GM23338 (cell line): ENCODE measurements at regions not wholly inside any gene's neighbourhood (a gene's known extent, or its start where the extent isn't known, plus 50 kb on each side); places are given as distances from the start of the nearest gene placed in this dataset.
"Not testable (repeated sequence)": the region's sequence is repeated elsewhere in the genome, so short reads cannot be mapped to it uniquely, and the experiment has no call there.

Experiments used
- CTCF ChIP-seq, 2 experiments: fragments of 200-600 bp in 1 of 2; sonication (generic) in 1 of 2; conservative IDR thresholded peaks; 2 replicates each; pipeline versions ENCODE4 v1.5.1 to v1.6.1; 2016 to 2017; ENCODE audit warnings: antibody characterized with exemption in 2 of 2, low read depth in 2 of 2, mild to moderate bottlenecking in 2 of 2, moderate library complexity in 1 of 2
- POLR2AphosphoS5 ChIP-seq: IDR thresholded peaks from 2 replicates; pipeline ENCODE4 v1.6.1; 2016; ENCODE audit warnings: antibody characterized with exemption, low read depth

DNA sequence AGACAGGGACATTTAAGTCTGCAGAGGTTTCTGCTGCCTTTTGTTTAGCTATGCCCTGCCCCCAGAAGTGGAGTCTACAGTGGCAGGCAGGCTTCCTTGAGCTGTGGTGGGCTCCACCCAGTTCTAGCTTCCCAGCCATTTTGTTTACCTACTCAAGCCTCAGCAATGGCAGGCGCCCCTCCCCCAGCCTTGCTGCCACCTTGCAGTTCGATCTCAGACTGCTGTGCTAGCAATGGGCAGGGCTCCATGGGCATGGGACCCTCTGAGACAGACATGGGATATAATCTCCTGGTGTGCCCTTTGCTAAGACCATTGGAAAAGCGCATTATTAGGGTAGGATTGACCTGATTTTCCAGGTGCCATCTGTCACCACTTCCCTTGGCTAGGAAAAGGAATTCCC, 147.5 kb downstream of the ZNF330 start:
- TF ChIP-seq CTCF (conservative IDR thresholded peaks at IDR 0.05; ENCODE audit: low read depth in 2 of 2); POLR2AphosphoS5: not testable (repeated sequence)
